GM15510 (cell line): ENCODE measurements at regions not wholly inside any gene's neighbourhood (a gene's known extent, or its start where the extent isn't known, plus 50 kb on each side); places are given as distances from the start of the nearest gene placed in this dataset.

Source experiments
- POLR2A ChIP-seq: IDR thresholded peaks from 3 replicates; pipeline ENCODE4 v1.6.1; 2011; ENCODE audit warnings: borderline replicate concordance; ENCODE audit not compliant: insufficient read length; ENCODE audit errors: extremely low read depth

GRCh38 chr5:89758146-89758545, 651.4 kb downstream of the CETN3 start:
- TF ChIP-seq POLR2A, result no peak

GRCh38 chr5:89756955-89757354, 652.6 kb downstream of the CETN3 start:
- no peak for TF ChIP-seq POLR2A

- no peak for TF ChIP-seq POLR2A
These were observed 654.5 kb downstream of the CETN3 start for GRCh38 chr5:89755024-89755423.

- no peak for TF ChIP-seq POLR2A
These were observed 674.5 kb downstream of the CETN3 start for GRCh38 chr5:89735082-89735481.

- no peak for TF ChIP-seq POLR2A
These were observed 675.8 kb downstream of the CETN3 start for GRCh38 chr5:89733772-89734171.

- no peak for TF ChIP-seq POLR2A
These were observed 679.8 kb downstream of the CETN3 start for GRCh38 chr5:89729623-89730301.

- TF ChIP-seq POLR2A, result no peak
These were observed 680.8 kb downstream of the CETN3 start for GRCh38 chr5:89728750-89729149.

- TF ChIP-seq POLR2A, result no peak
These were observed 681.4 kb downstream of the CETN3 start for GRCh38 chr5:89728134-89728533.

- TF ChIP-seq POLR2A, result no peak
These were observed 685.0 kb downstream of the CETN3 start for GRCh38 chr5:89724379-89725095.

- no peak for TF ChIP-seq POLR2A
These were observed 685.6 kb downstream of the CETN3 start for GRCh38 chr5:89723907-89724306.

- TF ChIP-seq POLR2A, result no peak
These were observed 687.0 kb downstream of the CETN3 start for GRCh38 chr5:89722538-89722937.

GRCh38 chr5:89721931-89722330, 687.6 kb downstream of the CETN3 start:
- TF ChIP-seq POLR2A, result no peak

GRCh38 chr5:89721353-89721752, 688.2 kb downstream of the CETN3 start:
- TF ChIP-seq POLR2A, result no peak

- no peak for TF ChIP-seq POLR2A
These were observed 697.3 kb downstream of the CETN3 start for GRCh38 chr5:89712134-89712700.

- no peak for TF ChIP-seq POLR2A
These were observed 698.0 kb downstream of the CETN3 start for GRCh38 chr5:89711526-89711925.

GRCh38 chr5:89710006-89710405, 699.5 kb downstream of the CETN3 start:
- TF ChIP-seq POLR2A, result no peak
